H9 (cell line): ENCODE measurements at regions not wholly inside any gene's neighbourhood (a gene's known extent, or its start where the extent isn't known, plus 50 kb on each side); places are given as distances from the start of the nearest gene placed in this dataset.

Experiments
- DNase-seq: peaks from one replicate; pipeline ENCODE4 v3.0.0-alpha.2; 2017
- H2AFZ ChIP-seq: one replicate; pipeline ENCODE4 v1.6.1; 2013; ENCODE audit warnings: mild to moderate bottlenecking, low read length, control low read depth, moderate library complexity
- H2AK5ac ChIP-seq: 2 replicates; pipeline ENCODE4 v1.6.1; 2013; ENCODE audit warnings: low read length, control low read depth, mixed read lengths; ENCODE audit not compliant: insufficient read length
- H2BK120ac ChIP-seq: one replicate; pipeline ENCODE4 v1.6.1; 2013; ENCODE audit warnings: low read depth, mild to moderate bottlenecking, low read length, control low read depth, inconsistent platforms; ENCODE audit not compliant: poor library complexity, severe bottlenecking
- H2BK12ac ChIP-seq: 2 replicates; pipeline ENCODE4 v1.6.1; 2013; ENCODE audit warnings: low read length, control low read depth, mixed read lengths, low read depth; ENCODE audit not compliant: insufficient read length
- H2BK15ac ChIP-seq: 2 replicates; pipeline ENCODE4 v1.6.1; 2013; ENCODE audit warnings: low read depth, low read length, control low read depth
- H2BK20ac ChIP-seq: one replicate; pipeline ENCODE4 v1.6.1; 2013; ENCODE audit warnings: low read depth, mild to moderate bottlenecking, low read length, control low read depth, inconsistent platforms; ENCODE audit not compliant: poor library complexity, severe bottlenecking
- H2BK5ac ChIP-seq: 2 replicates; pipeline ENCODE4 v1.6.1; 2013; ENCODE audit warnings: low read length, control low read depth, mixed read lengths; ENCODE audit not compliant: insufficient read length
- H3K14ac ChIP-seq: 2 replicates; pipeline ENCODE4 v1.6.1; 2013; ENCODE audit warnings: low read length, control low read depth; ENCODE audit not compliant: insufficient read depth
- H3K18ac ChIP-seq: 2 replicates; pipeline ENCODE4 v1.6.1; 2013; ENCODE audit warnings: low read depth, mild to moderate bottlenecking, mixed read lengths, low read length, control low read depth; ENCODE audit not compliant: insufficient read length
- H3K23ac ChIP-seq: 2 replicates; pipeline ENCODE4 v1.6.1; 2013; ENCODE audit warnings: low read length, control low read depth, mixed read lengths, low read depth; ENCODE audit not compliant: insufficient read length
- H3K23me2 ChIP-seq: 2 replicates; pipeline ENCODE4 v1.6.1; 2013; ENCODE audit warnings: low read depth, mild to moderate bottlenecking, mixed read lengths, low read length, control low read depth; ENCODE audit not compliant: insufficient read length, poor library complexity, severe bottlenecking
- H3K27ac ChIP-seq: 2 replicates; pipeline ENCODE4 v1.5.1; 2013; ENCODE audit warnings: low read length, control low read depth, mixed read lengths, low read depth; ENCODE audit not compliant: insufficient read length
- H3K27me3 ChIP-seq: 2 replicates; pipeline ENCODE4 v1.6.1; 2013; ENCODE audit warnings: low read length, control low read depth, inconsistent platforms; ENCODE audit not compliant: insufficient read depth
- H3K4ac ChIP-seq: 2 replicates; pipeline ENCODE4 v1.6.1; 2013; ENCODE audit warnings: low read depth, mild to moderate bottlenecking, control low read depth, inconsistent platforms, low read length, moderate library complexity
- H3K4me1 ChIP-seq: 2 replicates; pipeline ENCODE4 v1.6.1; 2013; ENCODE audit warnings: low read length, control low read depth, inconsistent platforms; ENCODE audit not compliant: insufficient read depth
- H3K4me2 ChIP-seq: 2 replicates; pipeline ENCODE4 v1.6.1; 2013; ENCODE audit warnings: low read length, control low read depth, mixed read lengths; ENCODE audit not compliant: insufficient read length, insufficient read depth
- H3K56ac ChIP-seq: 2 replicates; pipeline ENCODE4 v1.6.1; 2013; ENCODE audit warnings: low read depth, mild to moderate bottlenecking, mixed read lengths, low read length, control low read depth; ENCODE audit not compliant: insufficient read length
- H3K79me1 ChIP-seq: 2 replicates; pipeline ENCODE4 v1.6.1; 2013; ENCODE audit warnings: low read depth, mild to moderate bottlenecking, moderate library complexity, low read length, control low read depth, inconsistent platforms; ENCODE audit not compliant: insufficient read depth, poor library complexity, severe bottlenecking
- H3K79me2 ChIP-seq: 2 replicates; pipeline ENCODE4 v1.6.1; 2013; ENCODE audit warnings: low read length, control low read depth, inconsistent platforms; ENCODE audit not compliant: insufficient read depth
- H3K9ac ChIP-seq: 2 replicates; pipeline ENCODE4 v1.6.1; 2013; ENCODE audit warnings: low read length, control low read depth, mixed read lengths; ENCODE audit not compliant: insufficient read length; ENCODE audit errors: extremely low read depth
- H3K9me3 ChIP-seq: one replicate; pipeline ENCODE4 v1.6.1; 2013; ENCODE audit warnings: low read depth, low read length, inconsistent platforms; ENCODE audit not compliant: control insufficient read depth
- H3T11ph ChIP-seq: one replicate; pipeline ENCODE4 v1.6.1; 2013; ENCODE audit warnings: mild to moderate bottlenecking, low read length, control low read depth, inconsistent platforms
- H4K20me1 ChIP-seq: one replicate; pipeline ENCODE4 v1.6.1; 2013; ENCODE audit not compliant: control insufficient read depth, insufficient read length, insufficient read depth
- H4K5ac ChIP-seq: 2 replicates; pipeline ENCODE4 v1.6.1; 2013; ENCODE audit warnings: low read depth, mild to moderate bottlenecking, mixed read lengths, low read length, control low read depth; ENCODE audit not compliant: insufficient read length
- H4K8ac ChIP-seq: replicated peaks from 2 replicates; pipeline ENCODE4 v1.6.1; 2013; ENCODE audit warnings: low read length, control low read depth, mixed read lengths, low read depth; ENCODE audit not compliant: insufficient read length
- H4K91ac ChIP-seq: 2 replicates; pipeline ENCODE4 v1.6.1; 2013; ENCODE audit warnings: low read depth, mild to moderate bottlenecking, moderate library complexity, mixed read lengths, low read length, control low read depth; ENCODE audit not compliant: insufficient read length
- H3K27ac Mint-ChIP-seq, 3 experiments: 2 replicates in 2 of 3; 3 replicates in 1 of 3; pipeline ENCODE4 v1.8.0; 2020 to 2021; ENCODE audit warnings: mixed read lengths in 3 of 3, mild to moderate bottlenecking in 1 of 3, moderate library complexity in 1 of 3
- H3K27me3 Mint-ChIP-seq: 2 replicates; pipeline ENCODE4 v1.8.0; 2021; ENCODE audit warnings: low read depth, mild to moderate bottlenecking, moderate library complexity, mixed read lengths
- H3K36me3 Mint-ChIP-seq, 3 experiments: 2 replicates in 2 of 3; 3 replicates in 1 of 3; pipeline ENCODE4 v1.8.0; 2020 to 2021; ENCODE audit warnings: low read depth in 3 of 3, mixed read lengths in 3 of 3; ENCODE audit not compliant: insufficient read depth in 1 of 3
- H3K4me1 Mint-ChIP-seq, 2 experiments: 2 replicates each; pipeline ENCODE4 v1.8.0; 2020; ENCODE audit warnings: mixed read lengths in 2 of 2
- H3K4me3 Mint-ChIP-seq, 2 experiments: 2 replicates in 1 of 2; 3 replicates in 1 of 2; pipeline ENCODE4 v1.8.0; 2020 to 2021; ENCODE audit warnings: mild to moderate bottlenecking in 2 of 2, mixed read lengths in 2 of 2, moderate library complexity in 1 of 2
- H3K9me3 Mint-ChIP-seq, 2 experiments: 2 replicates in 1 of 2; 3 replicates in 1 of 2; pipeline ENCODE4 v1.8.0; 2020; ENCODE audit warnings: mild to moderate bottlenecking in 2 of 2, mixed read lengths in 2 of 2, moderate library complexity in 1 of 2
- CTCF ChIP-seq: fragments of 200-600 bp; sonication (generic); conservative IDR thresholded peaks from 3 replicates; pipeline ENCODE4 v1.8.0; 2021; ENCODE audit warnings: antibody characterized with exemption, mild to moderate bottlenecking
- WGBS: extraction: QIAGEN DNeasy Blood & Tissue Kit; methylation state at CpG from one replicate; pipeline ENCODE4 v1.1.7; 2013; ENCODE audit warnings: missing lambda C conversion rate, low lambda C conversion rate, mixed read lengths; ENCODE audit not compliant: insufficient read length; ENCODE audit errors: extremely low coverage; 5-methylcytosine and 5-hydroxymethylcytosine counted together

DNA sequence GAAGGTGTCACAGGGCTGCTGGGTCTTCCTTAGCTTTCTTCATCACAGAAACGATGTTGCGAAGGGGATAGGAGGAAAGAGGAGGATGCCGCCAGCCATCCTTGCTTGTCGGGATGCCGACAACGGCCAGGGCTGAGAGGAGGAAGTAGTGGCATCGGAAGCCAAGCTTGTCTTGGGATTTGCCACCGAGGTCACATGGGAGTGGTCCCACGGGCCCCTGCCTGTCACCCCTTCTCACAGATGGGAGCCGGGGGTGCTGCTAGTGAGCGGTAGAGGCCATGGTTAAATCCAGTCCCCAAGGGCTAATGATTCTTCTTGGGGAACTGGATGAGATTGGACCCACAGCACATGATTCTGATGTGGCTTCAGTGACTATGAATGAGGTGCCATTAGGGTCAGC lies 1375.8 kb downstream of the BRD1 start:
- Mint-ChIP-seq H3K27me3 (peaks cover 6% of the 10 kb centered on the region), H3K4me3 (no peak overlapping the region), H3K36me3 (no peaks in the 10 kb centered on the region), H3K9me3 (no peaks in the 10 kb centered on the region; a peak in 1 of 5 replicates), H3K4me1 (0 out of 4 replicates have a peak, but pooled peaks cover 0 to 4% of the 10 kb centered on the region in 2 experiments), H3K27ac (no peak overlapping the region)
- no peak overlapping the region for H3K18ac ChIP-seq
- H3K79me2 ChIP-seq: no peaks in the 10 kb centered on the region
- no peaks in the 10 kb centered on the region for H3K9me3 ChIP-seq
- H2BK15ac ChIP-seq: no peak overlapping the region
- no peak overlapping the region for H3K4me2 ChIP-seq
- no peaks in the 10 kb centered on the region for H3K79me1 ChIP-seq
- no peaks in the 10 kb centered on the region for H3K23me2 ChIP-seq
- no peak overlapping the region for H2AK5ac ChIP-seq
- no peak for TF ChIP-seq CTCF
- no peak overlapping the region for H2BK120ac ChIP-seq
- H2BK20ac ChIP-seq: no peak overlapping the region
- no peak for DNase-seq
- no peaks in the 10 kb centered on the region for H3K4me1 ChIP-seq
- H3K27ac ChIP-seq: no peak overlapping the region
- no peak overlapping the region for H3K9ac ChIP-seq
- H4K5ac ChIP-seq: no peak overlapping the region
- no peak overlapping the region for H2BK12ac ChIP-seq
- no peak overlapping the region for H2AFZ ChIP-seq
- no peak overlapping the region for H4K91ac ChIP-seq
- no peak overlapping the region for H3K23ac ChIP-seq
- no peaks in the 10 kb centered on the region; the same call in 1 of the 2 replicates for H3K27me3 ChIP-seq
- H3K4ac ChIP-seq: no peak overlapping the region
- no peak overlapping the region for H4K8ac ChIP-seq
- no peak overlapping the region for H3K14ac ChIP-seq
- no peaks in the 10 kb centered on the region for H4K20me1 ChIP-seq
- H3T11ph ChIP-seq: no peak overlapping the region
- no CpG with 5 or more reads among the region's 11 CpGs for WGBS
- no peak overlapping the region for H3K56ac ChIP-seq
- no peak overlapping the region for H2BK5ac ChIP-seq
